Hematopoietic multipotent progenitor cell treated with erythropoietin and hydrocortisone succinate and interleukin-3 and kit ligand, for 6 days (in vitro differentiated cells): ENCODE measurements at regions not wholly inside any gene's neighbourhood (a gene's known extent, or its start where the extent isn't known, plus 50 kb on each side); places are given as distances from the start of the nearest gene placed in this dataset.

ENCODE experiments used
- DNase-seq: peaks from one replicate; pipeline ENCODE4 v3.0.0-alpha.2; 2015

GRCh38 chr5:103498800-103499551 is 63.6 kb downstream of the NUDT12 start:
- no peak for DNase-seq

- DNase-seq = no peak
These were observed 64.4 kb downstream of the NUDT12 start for GRCh38 chr5:103498211-103498610.

GRCh38 chr5:103497781-103498180 is 64.8 kb downstream of the NUDT12 start:
- DNase-seq = no peak

- no peak for DNase-seq
These were observed 72.4 kb downstream of the NUDT12 start for GRCh38 chr5:103490030-103490739.

GRCh38 chr5:103489307-103489706 is 73.3 kb downstream of the NUDT12 start:
- DNase-seq = no peak

- DNase-seq = no peak
These were observed 74.6 kb downstream of the NUDT12 start for GRCh38 chr5:103487822-103488493.

GRCh38 chr5:103487218-103487617 is 75.4 kb downstream of the NUDT12 start:
- DNase-seq = peak; percentile 19

- no peak for DNase-seq
These were observed 75.8 kb downstream of the NUDT12 start for GRCh38 chr5:103486739-103487138.

- no peak for DNase-seq
These were observed 82.3 kb downstream of the NUDT12 start for GRCh38 chr5:103480246-103480645.

GRCh38 chr5:103477678-103478077 is 84.9 kb downstream of the NUDT12 start:
- no peak for DNase-seq

- DNase-seq = no peak
These were observed 85.8 kb downstream of the NUDT12 start for GRCh38 chr5:103476811-103477210.

- peak; percentile 77 for DNase-seq
These were observed 86.9 kb downstream of the NUDT12 start for GRCh38 chr5:103475629-103476240.

GRCh38 chr5:103474677-103475076 is 87.9 kb downstream of the NUDT12 start:
- DNase-seq = peak; percentile 13

- peak; percentile 51 for DNase-seq
These were observed 88.9 kb downstream of the NUDT12 start for GRCh38 chr5:103473725-103474124.

- DNase-seq = peak; percentile 52
These were observed 89.8 kb downstream of the NUDT12 start for GRCh38 chr5:103472830-103473229.

- DNase-seq = no peak
These were observed 90.3 kb downstream of the NUDT12 start for GRCh38 chr5:103472265-103472664.

GRCh38 chr5:103469288-103470040 is 93.1 kb downstream of the NUDT12 start:
- no peak for DNase-seq

- no peak for DNase-seq
These were observed 94.8 kb downstream of the NUDT12 start for GRCh38 chr5:103467831-103468230.

GRCh38 chr5:103466495-103466894 is 96.1 kb downstream of the NUDT12 start:
- DNase-seq = no peak

GRCh38 chr5:103465891-103466290 is 96.7 kb downstream of the NUDT12 start:
- DNase-seq = no peak

- DNase-seq = no peak
These were observed 97.6 kb downstream of the NUDT12 start for GRCh38 chr5:103464835-103465484.

- DNase-seq = no peak
These were observed 99.3 kb downstream of the NUDT12 start for GRCh38 chr5:103463261-103463660.
